SK-N-MC (cell line): ENCODE measurements at regions not wholly inside any gene's neighbourhood (a gene's known extent, or its start where the extent isn't known, plus 50 kb on each side); places are given as distances from the start of the nearest gene placed in this dataset.

Experiments used
- EZH2 ChIP-seq: fragments of 200-600 bp; sonication (generic); IDR thresholded peaks from one replicate; pipeline ENCODE4 v1.6.1; 2017; ENCODE audit warnings: antibody characterized with exemption
- POLR2AphosphoS5 ChIP-seq: IDR thresholded peaks from 2 replicates; pipeline ENCODE4 v1.6.1; 2012; ENCODE audit warnings: mild to moderate bottlenecking, low read depth, low read length, borderline replicate concordance

DNA sequence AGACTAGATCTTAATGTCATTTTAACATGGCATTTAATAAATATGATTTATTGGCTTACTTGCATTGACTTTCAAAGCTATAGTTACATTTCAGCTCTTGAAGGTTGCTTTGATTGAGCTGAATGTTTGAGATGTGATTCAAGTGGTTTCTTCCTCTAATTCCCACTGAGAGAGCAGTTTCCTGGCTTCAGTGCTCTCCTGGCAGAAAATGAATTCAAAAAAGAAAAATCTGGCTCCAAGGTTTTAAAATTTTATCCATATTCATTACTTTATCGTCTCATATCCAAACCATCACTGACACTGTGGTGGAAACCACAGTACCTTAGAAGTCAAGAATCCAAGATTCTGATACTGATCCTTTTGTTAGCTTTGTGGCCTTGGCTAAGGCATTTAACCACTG is 263.1 kb upstream of the HSF2 start:
- TF ChIP-seq EZH2: no peak
- no peak; the same call in 1 of the 2 replicates for TF ChIP-seq POLR2AphosphoS5
